HL-60 (cell line): ENCODE measurements at regions not wholly inside any gene's neighbourhood (a gene's known extent, or its start where the extent isn't known, plus 50 kb on each side); places are given as distances from the start of the nearest gene placed in this dataset.

Source experiments
- DNase-seq, 2 experiments: peaks; one replicate each; pipeline ENCODE4 v3.0.0-alpha.2; 2010 to 2020; ENCODE audit warnings: low read depth in 1 of 2, low spot score in 1 of 2
- H3K27ac ChIP-seq: fragments of 250-450 bp; sonication (Bioruptor Pico); replicated peaks from 2 replicates; pipeline ENCODE4 v1.5.1; 2020; ENCODE audit warnings: mild to moderate bottlenecking, moderate library complexity
- H3K27me3 ChIP-seq: fragments of 250-450 bp; sonication (Bioruptor Pico); 2 replicates; pipeline ENCODE4 v1.5.1; 2021; ENCODE audit warnings: mild to moderate bottlenecking, moderate library complexity; ENCODE audit not compliant: insufficient read depth, poor library complexity, severe bottlenecking
- H3K4me3 ChIP-seq: replicated peaks from 2 replicates; pipeline ENCODE4 v1.5.1; 2011; ENCODE audit warnings: mild to moderate bottlenecking, control low read depth, low read length; ENCODE audit not compliant: insufficient read depth
- CTCF ChIP-seq: IDR thresholded peaks from one replicate; pipeline ENCODE4 v1.5.1; 2011; ENCODE audit warnings: low read length, control low read depth, inconsistent platforms; ENCODE audit not compliant: insufficient read depth
- GABPA ChIP-seq: IDR thresholded peaks from 2 replicates; pipeline ENCODE4 v1.6.1; 2012; ENCODE audit warnings: low read depth
- POLR2AphosphoS5 ChIP-seq: IDR thresholded peaks from 2 replicates; pipeline ENCODE4 v1.6.1; 2012; ENCODE audit warnings: low read depth
- REST ChIP-seq: IDR thresholded peaks from 2 replicates; pipeline ENCODE4 v1.6.1; 2012; ENCODE audit warnings: low read depth; ENCODE audit not compliant: insufficient replicate concordance
- SPI1 ChIP-seq: IDR thresholded peaks from 2 replicates; pipeline ENCODE4 v1.6.1; 2012; ENCODE audit warnings: low read depth, mild to moderate bottlenecking, borderline replicate concordance

- TF ChIP-seq SPI1 = no peak
- no peak for TF ChIP-seq GABPA
- Histone ChIP-seq H3K4me3 (no peak overlapping the region), H3K27me3 (no peaks in the 10 kb centered on the region), H3K27ac (no peak overlapping the region)
- DNase-seq = no peak
Observed at GRCh38 chr21:16082038-16082816, 352.4 kb downstream of the USP25 start.

- H3K27ac ChIP-seq = no peak overlapping the region
- H3K4me3 ChIP-seq = no peak overlapping the region
- DNase-seq = no peak
- no peak for TF ChIP-seq REST
- no peak for TF ChIP-seq POLR2AphosphoS5
- no peak for TF ChIP-seq CTCF
- TF ChIP-seq SPI1 = no peak
- TF ChIP-seq GABPA = no peak
- H3K27me3 ChIP-seq = no peaks in the 10 kb centered on the region
Observed at GRCh38 chr21:16084776-16085364, 355.1 kb downstream of the USP25 start.

- Histone ChIP-seq H3K4me3 (no peak overlapping the region), H3K27me3 (no peaks in the 10 kb centered on the region), H3K27ac (no peak overlapping the region)
- no peak for TF ChIP-seq GABPA
- no peak for TF ChIP-seq CTCF
- no peak for TF ChIP-seq POLR2AphosphoS5
- no peak for TF ChIP-seq REST
- TF ChIP-seq SPI1 = no peak
- DNase-seq = no peak
Observed at GRCh38 chr21:16085421-16085820, 355.6 kb downstream of the USP25 start.

- TF ChIP-seq GABPA = no peak
- TF ChIP-seq REST = no peak
- TF ChIP-seq SPI1 = no peak
- TF ChIP-seq POLR2AphosphoS5 = no peak
- TF ChIP-seq CTCF = no peak
- DNase-seq = no peak
- no peaks in the 10 kb centered on the region for H3K27me3 ChIP-seq
- H3K4me3 ChIP-seq = no peak overlapping the region
- H3K27ac ChIP-seq = no peak overlapping the region
Observed at GRCh38 chr21:16086121-16086520, 356.3 kb downstream of the USP25 start.
